GM20000 (cell line): ENCODE measurements at regions not wholly inside any gene's neighbourhood (a gene's known extent, or its start where the extent isn't known, plus 50 kb on each side); places are given as distances from the start of the nearest gene placed in this dataset.

Source experiments
- DNase-seq: peaks from one replicate; pipeline ENCODE4 v3.0.0; 2012; ENCODE audit warnings: low spot score
- TF ChIP-seq, protein P1 (sequence below): IDR thresholded peaks from 2 replicates; pipeline ENCODE4 v1.5.1; 2012; ENCODE audit warnings: mild to moderate bottlenecking, control low read depth; ENCODE audit errors: extremely low read depth, missing control alignments

DNA sequence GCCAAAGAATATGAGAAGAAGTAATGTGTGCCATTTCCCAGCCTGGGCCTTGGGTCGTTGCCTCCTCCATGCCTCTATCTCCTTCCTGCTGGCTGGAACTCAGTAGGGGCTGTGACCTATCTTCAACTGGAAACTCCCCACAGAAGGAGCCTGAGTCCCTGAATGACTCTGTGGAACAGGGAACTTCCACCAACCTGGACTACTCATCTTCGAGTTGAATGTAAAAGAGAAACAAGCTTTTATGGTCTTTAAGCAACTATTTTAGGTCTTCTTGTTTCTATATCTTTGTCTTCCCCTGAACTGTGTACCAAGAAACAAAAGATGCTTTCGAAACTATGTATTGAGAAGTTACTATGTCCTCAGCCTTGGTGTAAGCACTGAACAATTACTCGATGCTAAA, 355.3 kb upstream of the NR2F2 start:
- TF ChIP-seq, protein P1, sequence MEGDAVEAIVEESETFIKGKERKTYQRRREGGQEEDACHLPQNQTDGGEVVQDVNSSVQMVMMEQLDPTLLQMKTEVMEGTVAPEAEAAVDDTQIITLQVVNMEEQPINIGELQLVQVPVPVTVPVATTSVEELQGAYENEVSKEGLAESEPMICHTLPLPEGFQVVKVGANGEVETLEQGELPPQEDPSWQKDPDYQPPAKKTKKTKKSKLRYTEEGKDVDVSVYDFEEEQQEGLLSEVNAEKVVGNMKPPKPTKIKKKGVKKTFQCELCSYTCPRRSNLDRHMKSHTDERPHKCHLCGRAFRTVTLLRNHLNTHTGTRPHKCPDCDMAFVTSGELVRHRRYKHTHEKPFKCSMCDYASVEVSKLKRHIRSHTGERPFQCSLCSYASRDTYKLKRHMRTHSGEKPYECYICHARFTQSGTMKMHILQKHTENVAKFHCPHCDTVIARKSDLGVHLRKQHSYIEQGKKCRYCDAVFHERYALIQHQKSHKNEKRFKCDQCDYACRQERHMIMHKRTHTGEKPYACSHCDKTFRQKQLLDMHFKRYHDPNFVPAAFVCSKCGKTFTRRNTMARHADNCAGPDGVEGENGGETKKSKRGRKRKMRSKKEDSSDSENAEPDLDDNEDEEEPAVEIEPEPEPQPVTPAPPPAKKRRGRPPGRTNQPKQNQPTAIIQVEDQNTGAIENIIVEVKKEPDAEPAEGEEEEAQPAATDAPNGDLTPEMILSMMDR = no peak
- peak; percentile 31 for DNase-seq

DNA sequence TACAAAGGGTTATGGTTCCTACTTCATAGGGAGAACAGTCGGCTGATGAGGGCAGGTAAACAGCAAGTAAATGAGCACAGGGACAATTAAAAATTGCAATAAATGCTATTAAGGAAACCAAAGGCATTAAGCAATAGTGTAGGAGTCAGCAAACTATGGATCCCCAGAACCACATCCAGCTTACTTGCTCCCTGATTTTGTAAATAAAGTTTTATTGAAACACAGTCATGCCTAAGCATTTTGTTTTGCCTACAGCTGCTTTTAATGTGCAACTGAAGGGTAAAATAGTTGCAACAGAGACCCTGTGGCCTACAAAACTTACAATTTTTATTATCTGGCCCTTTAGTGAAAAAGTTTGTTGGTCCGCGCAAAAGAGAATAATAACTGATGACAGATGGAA, 351.2 kb upstream of the NR2F2 start:
- TF ChIP-seq, protein P1 = no peak
- DNase-seq = no peak

DNA sequence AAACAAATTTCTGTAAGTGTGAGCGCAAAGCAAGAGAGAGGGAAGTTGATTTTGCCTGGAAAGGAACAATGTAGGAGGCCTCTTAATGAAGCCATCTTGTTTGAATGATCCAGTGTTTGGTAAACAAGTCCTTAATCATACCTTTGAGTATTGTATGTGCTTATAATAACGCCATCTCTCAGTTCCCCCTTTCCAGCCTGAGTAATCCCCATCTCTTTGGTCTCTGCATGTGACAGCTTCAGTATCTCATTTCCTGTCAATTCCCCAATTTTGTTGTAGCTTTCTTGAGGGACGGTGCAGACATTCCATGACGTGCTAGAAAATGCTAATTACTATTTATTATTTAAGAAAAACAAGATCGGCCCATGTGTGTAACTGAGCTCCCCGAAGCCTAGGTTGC, 349.3 kb upstream of the NR2F2 start:
- TF ChIP-seq, protein P1 = no peak
- DNase-seq = no peak

DNA sequence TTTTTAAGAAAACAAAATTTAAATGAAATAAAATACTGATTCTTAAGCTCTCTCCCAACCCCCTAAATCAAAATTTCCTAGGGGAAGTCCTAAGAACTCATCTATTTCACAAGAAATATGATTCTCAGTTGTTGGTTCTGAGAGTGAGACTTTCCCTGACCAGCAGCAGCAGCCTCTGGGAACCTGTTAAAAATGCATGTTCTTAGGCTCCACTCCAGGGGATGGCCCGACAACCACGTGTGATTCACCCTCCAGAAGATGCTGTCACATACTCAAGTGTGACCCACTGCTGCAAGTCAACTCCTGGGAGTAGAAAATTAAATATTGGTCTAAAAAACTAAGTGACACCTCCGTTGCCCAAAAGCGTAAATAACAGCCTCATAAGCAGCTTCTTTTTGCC, 343.2 kb upstream of the NR2F2 start:
- no peak for DNase-seq
- TF ChIP-seq, protein P1 = no peak

DNA sequence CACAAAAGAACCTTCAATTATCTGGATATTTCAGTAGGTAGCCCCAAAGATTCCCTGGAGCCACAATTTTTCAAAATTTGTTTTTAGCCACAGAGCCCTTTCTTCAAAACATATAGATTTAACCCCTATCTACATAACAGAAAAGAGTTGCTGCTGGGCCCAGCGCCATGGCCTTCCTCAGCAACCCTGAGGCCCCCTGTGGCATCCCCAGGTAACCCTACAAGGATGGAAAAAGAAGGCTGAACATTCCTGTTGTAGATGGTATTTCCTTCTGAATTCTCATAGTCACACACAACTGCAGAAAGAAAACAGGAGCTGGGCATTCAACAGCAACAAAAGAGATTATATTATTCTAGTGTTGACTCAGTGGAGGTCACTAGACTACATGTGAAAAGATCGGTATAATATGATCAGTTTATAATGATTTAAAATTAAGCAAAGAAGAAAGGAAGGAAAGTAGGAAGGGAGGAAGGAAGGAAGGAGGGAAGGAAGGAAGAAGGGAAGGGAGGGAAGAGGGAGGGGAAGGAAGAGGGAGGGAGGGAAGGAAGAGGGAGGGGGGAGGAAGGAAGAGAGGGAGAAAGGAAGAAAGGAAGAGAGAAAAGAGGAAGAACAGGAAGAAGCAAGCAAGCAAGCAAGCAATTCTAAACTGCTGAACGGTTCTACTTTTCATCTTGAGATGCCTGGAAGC, 342.5 kb upstream of the NR2F2 start:
- DNase-seq = no peak
- TF ChIP-seq, protein P1 = no peak

DNA sequence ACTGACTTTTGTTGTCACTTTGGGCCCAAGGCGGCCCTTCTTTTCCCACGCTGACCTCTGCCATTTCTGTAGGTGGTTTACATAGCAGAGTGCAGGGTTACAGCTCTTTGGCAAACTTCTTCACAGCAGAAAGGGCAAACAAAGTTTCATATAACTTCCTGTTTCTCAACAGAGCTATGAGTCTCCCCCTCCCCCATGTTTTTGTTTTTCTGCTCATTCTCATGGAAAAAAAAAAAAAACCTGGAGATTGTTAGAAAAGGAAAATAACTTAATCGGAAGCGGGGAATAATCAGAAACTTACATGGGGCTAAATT, 342.0 kb upstream of the NR2F2 start:
- DNase-seq = no peak
- TF ChIP-seq, protein P1 = no peak

DNA sequence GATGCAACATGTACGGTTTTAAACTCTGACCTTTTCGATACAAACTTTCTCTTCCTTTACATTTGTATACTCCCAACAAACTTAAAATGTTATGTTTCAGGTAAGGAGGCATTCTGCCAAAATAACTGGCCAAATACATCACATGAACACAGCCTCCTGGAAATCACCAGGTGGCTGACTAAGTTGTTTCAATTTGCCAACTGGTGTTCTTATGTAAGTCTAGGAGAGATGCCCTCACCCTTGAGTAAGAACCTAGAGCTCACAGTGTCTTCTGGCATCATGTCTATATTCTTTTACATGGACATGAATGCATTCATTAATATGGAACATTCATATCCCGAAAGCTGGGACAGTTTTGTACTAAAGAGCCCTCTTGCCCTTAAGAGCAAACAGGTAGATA, 341.1 kb upstream of the NR2F2 start:
- DNase-seq = no peak
- TF ChIP-seq, protein P1 = no peak
